Spinal cord (tissue), 9 donors: ENCODE measurements at regions not wholly inside any gene's neighbourhood (a gene's known extent, or its start where the extent isn't known, plus 50 kb on each side); places are given as distances from the start of the nearest gene placed in this dataset.

Experiments
- DNase-seq, 6 donors: peaks; one replicate each; pipeline versions ENCODE4 v3.0.0 to v3.0.0-alpha.2; 2013 to 2015; ENCODE audit warnings: low spot score in 6 of 6, low read depth in 4 of 6
- H3K27ac ChIP-seq: one replicate; pipeline ENCODE4 v1.5.1; 2013; ENCODE audit warnings: low read depth, low read length, control low read depth
- H3K27me3 ChIP-seq: one replicate; pipeline ENCODE4 v1.6.1; 2013; ENCODE audit warnings: low read length; ENCODE audit not compliant: control insufficient read depth, insufficient read depth
- H3K36me3 ChIP-seq: one replicate; pipeline ENCODE4 v1.6.1; 2013; ENCODE audit warnings: low read length; ENCODE audit not compliant: control insufficient read depth, insufficient read depth
- H3K4me1 ChIP-seq: one replicate; pipeline ENCODE4 v1.6.1; 2013; ENCODE audit warnings: low read length; ENCODE audit not compliant: control insufficient read depth, insufficient read depth
- H3K4me3 ChIP-seq: one replicate; pipeline ENCODE4 v1.5.1; 2013; ENCODE audit warnings: low read depth, low read length, control low read depth
- H3K9me3 ChIP-seq: one replicate; pipeline ENCODE4 v1.6.1; 2013; ENCODE audit warnings: low read length; ENCODE audit not compliant: control insufficient read depth, insufficient read depth
- WGBS: methylation state at CpG from one replicate; pipeline ENCODE4 v1.1.5; 2013; ENCODE audit warnings: missing lambda C conversion rate; ENCODE audit not compliant: insufficient coverage; 5-methylcytosine and 5-hydroxymethylcytosine counted together
- donor health status: healthy.

- no peaks in the 10 kb centered on the region for H3K27me3 ChIP-seq
- DNase-seq, result no peak
- H3K9me3 ChIP-seq, result no peaks in the 10 kb centered on the region
- no peak overlapping the region for H3K4me3 ChIP-seq
- H3K27ac ChIP-seq, result no peak overlapping the region
- peaks cover 12% of the 10 kb centered on the region for H3K4me1 ChIP-seq
- WGBS, result 93% methylated on average over 5 of the region's 5 CpGs
- no peaks in the 10 kb centered on the region for H3K36me3 ChIP-seq
These were observed 192.6 kb upstream of the UBL3 start for GRCh38 chr13:30042891-30043630.

- H3K9me3 ChIP-seq, result no peaks in the 10 kb centered on the region
- WGBS, result no CpG with 5 or more reads among the region's 3 CpGs
- no peak overlapping the region for H3K4me3 ChIP-seq
- peaks cover 12% of the 10 kb centered on the region for H3K4me1 ChIP-seq
- no peak overlapping the region for H3K27ac ChIP-seq
- no peaks in the 10 kb centered on the region for H3K27me3 ChIP-seq
- no peak for DNase-seq
- H3K36me3 ChIP-seq, result no peaks in the 10 kb centered on the region
These were observed 191.9 kb upstream of the UBL3 start for GRCh38 chr13:30042272-30042671.

- Histone ChIP-seq H3K36me3 (no peaks in the 10 kb centered on the region), H3K9me3 (no peaks in the 10 kb centered on the region), H3K4me1 (peaks cover 12% of the 10 kb centered on the region), H3K27me3 (no peaks in the 10 kb centered on the region), H3K4me3 (no peak overlapping the region), H3K27ac (no peak overlapping the region)
- DNase-seq, result no peak
- 12% methylated on average over 2 of the region's 3 CpGs for WGBS
These were observed 189.1 kb upstream of the UBL3 start for GRCh38 chr13:30039511-30039911.

- H3K36me3 ChIP-seq, result no peaks in the 10 kb centered on the region
- no peaks in the 10 kb centered on the region for H3K27me3 ChIP-seq
- no peak overlapping the region for H3K27ac ChIP-seq
- H3K4me1 ChIP-seq, result peaks cover 13% of the 10 kb centered on the region
- no peaks in the 10 kb centered on the region for H3K9me3 ChIP-seq
- H3K4me3 ChIP-seq, result no peak overlapping the region
- 10% methylated on average over 3 of the region's 4 CpGs for WGBS
- DNase-seq, result peak in 1 of 6 donors; percentile 82
These were observed 188.5 kb upstream of the UBL3 start for GRCh38 chr13:30038884-30039283.

GRCh38 chr13:30037766-30038165 is 187.3 kb upstream of the UBL3 start:
- no CpG with 5 or more reads among the region's 4 CpGs for WGBS
- DNase-seq, result peak in 1 of 6 donors; percentile 29
- Histone ChIP-seq H3K27me3 (no peaks in the 10 kb centered on the region), H3K36me3 (no peaks in the 10 kb centered on the region), H3K9me3 (no peaks in the 10 kb centered on the region), H3K4me3 (no peak overlapping the region), H3K4me1 (peaks cover 15% of the 10 kb centered on the region), H3K27ac (no peak overlapping the region)

GRCh38 chr13:30037306-30037705 is 186.9 kb upstream of the UBL3 start:
- Histone ChIP-seq H3K4me3 (no peak overlapping the region), H3K36me3 (no peaks in the 10 kb centered on the region), H3K27ac (no peak overlapping the region), H3K9me3 (no peaks in the 10 kb centered on the region), H3K27me3 (no peaks in the 10 kb centered on the region), H3K4me1 (peaks cover 15% of the 10 kb centered on the region)
- 51% methylated on average over 6 of the region's 6 CpGs for WGBS
- DNase-seq, result peak in 2 of 6 donors; percentile 55 to 71

GRCh38 chr13:30034458-30034795 is 184.0 kb upstream of the UBL3 start:
- no peaks in the 10 kb centered on the region for H3K36me3 ChIP-seq
- no peak for DNase-seq
- H3K4me3 ChIP-seq, result no peak overlapping the region
- H3K9me3 ChIP-seq, result no peaks in the 10 kb centered on the region
- H3K27ac ChIP-seq, result no peak overlapping the region
- WGBS, result 100% methylated on average over 1 of the region's 3 CpGs
- peaks cover 11% of the 10 kb centered on the region for H3K4me1 ChIP-seq
- no peaks in the 10 kb centered on the region for H3K27me3 ChIP-seq

GRCh38 chr13:30033681-30034457 is 183.5 kb upstream of the UBL3 start:
- Histone ChIP-seq H3K4me1 (peaks cover 9% of the 10 kb centered on the region), H3K9me3 (no peaks in the 10 kb centered on the region), H3K36me3 (no peaks in the 10 kb centered on the region), H3K27me3 (no peaks in the 10 kb centered on the region), H3K4me3 (no peak overlapping the region), H3K27ac (no peak overlapping the region)
- 29% methylated on average over 1 of the region's 6 CpGs for WGBS
- peak in 1 of 6 donors; percentile 24 for DNase-seq

- H3K27me3 ChIP-seq, result no peaks in the 10 kb centered on the region
- H3K9me3 ChIP-seq, result no peaks in the 10 kb centered on the region
- WGBS, result 89% methylated on average over 1 of the region's 4 CpGs
- H3K4me3 ChIP-seq, result no peak overlapping the region
- H3K36me3 ChIP-seq, result no peaks in the 10 kb centered on the region
- no peak overlapping the region for H3K27ac ChIP-seq
- DNase-seq, result no peak
- H3K4me1 ChIP-seq, result peaks cover 3% of the 10 kb centered on the region
These were observed 181.8 kb upstream of the UBL3 start for GRCh38 chr13:30032263-30032662.

GRCh38 chr13:30031488-30031887 is 181.1 kb upstream of the UBL3 start:
- 100% methylated on average over 5 of the region's 5 CpGs for WGBS
- Histone ChIP-seq H3K27me3 (no peaks in the 10 kb centered on the region), H3K4me3 (no peak overlapping the region), H3K9me3 (no peaks in the 10 kb centered on the region), H3K27ac (no peak overlapping the region), H3K4me1 (peaks cover 3% of the 10 kb centered on the region), H3K36me3 (no peaks in the 10 kb centered on the region)
- no peak for DNase-seq
